GM23338 (cell line): ENCODE measurements at regions not wholly inside any gene's neighbourhood (a gene's known extent, or its start where the extent isn't known, plus 50 kb on each side); places are given as distances from the start of the nearest gene placed in this dataset.

Source experiments
- ATAC-seq: fragments of 200-7000 bp; cut with Tn5 transposase; 3 replicates; pipeline ENCODE4 v1.9.1; 2020
- DNase-seq: peaks from one replicate; pipeline ENCODE4 v3.0.0-alpha.2; 2015; ENCODE audit warnings: low spot score
- H2AFZ ChIP-seq: fragments of 200-600 bp; sonication (generic); 2 replicates; pipeline ENCODE4 v1.8.0; 2016; ENCODE audit warnings: antibody characterized with exemption, mild to moderate bottlenecking, moderate library complexity
- H3F3A ChIP-seq: fragments of 200-600 bp; sonication (generic); replicated peaks from 2 replicates; pipeline ENCODE4 v1.8.0; 2017; ENCODE audit warnings: antibody characterized with exemption, mixed run types, low read depth
- H3K27ac ChIP-seq: fragments of 200-600 bp; sonication (generic); 2 replicates; pipeline ENCODE4 v1.6.1; 2016; ENCODE audit warnings: low read depth
- H3K27me3 ChIP-seq: fragments of 200-600 bp; sonication (generic); 2 replicates; pipeline ENCODE4 v1.8.0; 2016; ENCODE audit warnings: mild to moderate bottlenecking, mixed run types, moderate library complexity; ENCODE audit not compliant: insufficient read depth
- H3K36me3 ChIP-seq: fragments of 200-600 bp; sonication (generic); 2 replicates; pipeline ENCODE4 v1.8.0; 2016; ENCODE audit warnings: mild to moderate bottlenecking; ENCODE audit not compliant: insufficient read depth
- H3K4me1 ChIP-seq: fragments of 200-600 bp; sonication (generic); 2 replicates; pipeline ENCODE4 v1.8.0; 2016; ENCODE audit warnings: mild to moderate bottlenecking, moderate library complexity; ENCODE audit not compliant: insufficient read depth
- H3K4me2 ChIP-seq: fragments of 200-600 bp; sonication (generic); 2 replicates; pipeline ENCODE4 v1.7.1; 2017; ENCODE audit warnings: mixed run types
- H3K4me3 ChIP-seq: fragments of 200-600 bp; sonication (generic); 2 replicates; pipeline ENCODE4 v1.6.1; 2016; ENCODE audit warnings: mixed run types
- H3K79me2 ChIP-seq: fragments of 200-600 bp; sonication (generic); replicated peaks from 2 replicates; pipeline ENCODE4 v1.8.0; 2017; ENCODE audit warnings: mild to moderate bottlenecking; ENCODE audit not compliant: insufficient read depth
- H3K9me2 ChIP-seq: fragments of 200-600 bp; sonication (generic); 2 replicates; pipeline ENCODE4 v1.8.0; 2017; ENCODE audit not compliant: insufficient read depth
- H4K20me1 ChIP-seq: fragments of 200-600 bp; sonication (generic); replicated peaks from 2 replicates; pipeline ENCODE4 v1.8.0; 2017; ENCODE audit warnings: mild to moderate bottlenecking; ENCODE audit not compliant: insufficient read depth
- H3K27ac Mint-ChIP-seq: 2 replicates; pipeline ENCODE4 v1.8.0; 2020; ENCODE audit warnings: inconsistent platforms, mild to moderate bottlenecking, moderate library complexity, mixed read lengths
- H3K27me3 Mint-ChIP-seq: 3 replicates; pipeline ENCODE4 v1.8.0; 2022; ENCODE audit warnings: low read depth, mild to moderate bottlenecking, moderate library complexity, mixed read lengths, inconsistent platforms; ENCODE audit not compliant: insufficient read depth, poor library complexity
- H3K36me3 Mint-ChIP-seq: 3 replicates; pipeline ENCODE4 v1.8.0; 2021; ENCODE audit warnings: low read depth, mild to moderate bottlenecking, inconsistent platforms, moderate library complexity, mixed read lengths
- H3K4me1 Mint-ChIP-seq: 3 replicates; pipeline ENCODE4 v1.8.0; 2020; ENCODE audit warnings: mild to moderate bottlenecking, inconsistent platforms, mixed read lengths
- H3K4me3 Mint-ChIP-seq: 3 replicates; pipeline ENCODE4 v1.8.0; 2021; ENCODE audit warnings: moderate library complexity, mild to moderate bottlenecking, inconsistent platforms, mixed read lengths
- H3K9me3 Mint-ChIP-seq: 3 replicates; pipeline ENCODE4 v1.8.0; 2020; ENCODE audit warnings: moderate library complexity, mild to moderate bottlenecking, inconsistent platforms, mixed read lengths
- CTCF ChIP-seq, 2 experiments: fragments of 200-600 bp in 1 of 2; sonication (generic) in 1 of 2; conservative IDR thresholded peaks; 2 replicates each; pipeline versions ENCODE4 v1.5.1 to v1.6.1; 2016 to 2017; ENCODE audit warnings: antibody characterized with exemption in 2 of 2, low read depth in 2 of 2, mild to moderate bottlenecking in 2 of 2, moderate library complexity in 1 of 2
- ETS1 ChIP-seq: IDR thresholded peaks from 2 replicates; pipeline ENCODE4 v1.6.1; 2016; ENCODE audit warnings: antibody characterized with exemption
- EZH2 ChIP-seq: fragments of 200-600 bp; sonication (generic); IDR thresholded peaks from one replicate; pipeline ENCODE4 v1.8.0; 2017; ENCODE audit warnings: antibody characterized with exemption, mild to moderate bottlenecking, low read depth; ENCODE audit not compliant: unreplicated experiment
- EZH2phosphoT487 ChIP-seq: fragments of 200-600 bp; sonication (generic); IDR thresholded peaks from one replicate; pipeline ENCODE4 v1.8.1; 2018; ENCODE audit warnings: antibody characterized with exemption; ENCODE audit not compliant: unreplicated experiment
- JUNB ChIP-seq: IDR thresholded peaks from one replicate; pipeline ENCODE4 v1.6.1; 2016; ENCODE audit warnings: antibody characterized with exemption; ENCODE audit not compliant: unreplicated experiment
- NANOG ChIP-seq: IDR thresholded peaks from 2 replicates; pipeline ENCODE4 v1.6.1; 2016; ENCODE audit warnings: antibody characterized with exemption, borderline replicate concordance
- POLR2AphosphoS5 ChIP-seq: IDR thresholded peaks from 2 replicates; pipeline ENCODE4 v1.6.1; 2016; ENCODE audit warnings: antibody characterized with exemption, low read depth
- REST ChIP-seq: IDR thresholded peaks from one replicate; pipeline ENCODE4 v1.6.1; 2018; ENCODE audit warnings: antibody characterized with exemption; ENCODE audit not compliant: unreplicated experiment
- STAT1 ChIP-seq: IDR thresholded peaks from one replicate; pipeline ENCODE4 v1.6.1; 2016; ENCODE audit warnings: antibody characterized with exemption; ENCODE audit not compliant: unreplicated experiment

GRCh38 chr1:219505886-219506285 lies 107.0 kb downstream of the ZC3H11B start (continued):
- TF ChIP-seq CTCF (conservative IDR thresholded peaks at IDR 0.05; ENCODE audit: low read depth in 2 of 2) (no peak), JUNB (no peak), POLR2AphosphoS5 (no peak), STAT1 (no peak)

GRCh38 chr1:219503604-219504003 lies 109.3 kb downstream of the ZC3H11B start:
- Histone ChIP-seq H3K27me3 (no peaks in the 10 kb centered on the region), H3F3A (no peaks in the 10 kb centered on the region), H3K4me1 (no peaks in the 10 kb centered on the region), H3K36me3 (no peaks in the 10 kb centered on the region), H2AFZ (no peak overlapping the region), H3K9me2 (peaks cover 12% of the 10 kb centered on the region), H4K20me1 (no peaks in the 10 kb centered on the region), H3K4me3 (no peak overlapping the region), H3K27ac (no peak overlapping the region), H3K79me2 (no peaks in the 10 kb centered on the region), H3K4me2 (no peak overlapping the region)
- Mint-ChIP-seq H3K36me3 (no peaks in the 10 kb centered on the region), H3K9me3 (no peaks in the 10 kb centered on the region), H3K4me3 (no peak overlapping the region), H3K27ac (no peak overlapping the region), H3K4me1 (no peaks in the 10 kb centered on the region), H3K27me3 (peaks cover 1% of the 10 kb centered on the region)
- no peak for DNase-seq
- ATAC-seq: no peak
- TF ChIP-seq EZH2phosphoT487 (no peak), EZH2 (no peak), ETS1 (no peak), NANOG (no peak), CTCF (conservative IDR thresholded peaks at IDR 0.05; ENCODE audit: low read depth in 2 of 2) (no peak), REST (no peak)
